ENCODE measurements at regions not wholly inside any gene's neighbourhood (a gene's known extent, or its start where the extent isn't known, plus 50 kb on each side); places are given as distances from the start of the nearest gene placed in this dataset.

GRCh38 chr3:54040476-54040875, 81.9 kb upstream of the CACNA2D3 start:
- TF ChIP-seq GATA3 (IDR thresholded peaks at IDR 0.05; ENCODE audit: low read depth, low read length) (no peak), GATA2 (IDR thresholded peaks at IDR 0.05; ENCODE audit: low read depth, low read length) (no peak)

- TF ChIP-seq GATA2 (IDR thresholded peaks at IDR 0.05; ENCODE audit: low read depth, low read length) (no peak), GATA3 (IDR thresholded peaks at IDR 0.05; ENCODE audit: low read depth, low read length) (no peak)
These were observed 84.0 kb upstream of the CACNA2D3 start for GRCh38 chr3:54038391-54038790.

GRCh38 chr3:54036543-54036942, 85.8 kb upstream of the CACNA2D3 start:
- TF ChIP-seq GATA2 (IDR thresholded peaks at IDR 0.05; ENCODE audit: low read depth, low read length) (no peak), GATA3 (IDR thresholded peaks at IDR 0.05; ENCODE audit: low read depth, low read length) (no peak)

- TF ChIP-seq GATA2 (IDR thresholded peaks at IDR 0.05; ENCODE audit: low read depth, low read length) (no peak), GATA3 (IDR thresholded peaks at IDR 0.05; ENCODE audit: low read depth, low read length) (no peak)
These were observed 87.4 kb upstream of the CACNA2D3 start for GRCh38 chr3:54034971-54035370.

- TF ChIP-seq GATA3 (IDR thresholded peaks at IDR 0.05; ENCODE audit: low read depth, low read length): no peak
- TF ChIP-seq GATA2 (IDR thresholded peaks at IDR 0.05; ENCODE audit: low read depth, low read length): no peak
These were observed 88.6 kb upstream of the CACNA2D3 start for GRCh38 chr3:54033761-54034160.

GRCh38 chr3:54032598-54032997, 89.8 kb upstream of the CACNA2D3 start:
- TF ChIP-seq GATA3 (IDR thresholded peaks at IDR 0.05; ENCODE audit: low read depth, low read length) (no peak), GATA2 (IDR thresholded peaks at IDR 0.05; ENCODE audit: low read depth, low read length) (no peak)

- no peak for TF ChIP-seq GATA2 (IDR thresholded peaks at IDR 0.05; ENCODE audit: low read depth, low read length)
- no peak for TF ChIP-seq GATA3 (IDR thresholded peaks at IDR 0.05; ENCODE audit: low read depth, low read length)
These were observed 94.0 kb upstream of the CACNA2D3 start for GRCh38 chr3:54028372-54028771.

- TF ChIP-seq GATA3 (IDR thresholded peaks at IDR 0.05; ENCODE audit: low read depth, low read length) (no peak), GATA2 (IDR thresholded peaks at IDR 0.05; ENCODE audit: low read depth, low read length) (no peak)
These were observed 95.8 kb upstream of the CACNA2D3 start for GRCh38 chr3:54026543-54026942.

- TF ChIP-seq GATA2 (IDR thresholded peaks at IDR 0.05; ENCODE audit: low read depth, low read length) (no peak), GATA3 (IDR thresholded peaks at IDR 0.05; ENCODE audit: low read depth, low read length) (no peak)
These were observed 101.3 kb upstream of the CACNA2D3 start for GRCh38 chr3:54021071-54021470.

GRCh38 chr3:54020436-54020835, 101.9 kb upstream of the CACNA2D3 start:
- TF ChIP-seq GATA3 (IDR thresholded peaks at IDR 0.05; ENCODE audit: low read depth, low read length) (no peak), GATA2 (IDR thresholded peaks at IDR 0.05; ENCODE audit: low read depth, low read length) (no peak)

- TF ChIP-seq GATA2 (IDR thresholded peaks at IDR 0.05; ENCODE audit: low read depth, low read length): no peak
- TF ChIP-seq GATA3 (IDR thresholded peaks at IDR 0.05; ENCODE audit: low read depth, low read length): no peak
These were observed 108.3 kb upstream of the CACNA2D3 start for GRCh38 chr3:54014067-54014466.

- no peak for TF ChIP-seq GATA3 (IDR thresholded peaks at IDR 0.05; ENCODE audit: low read depth, low read length)
- no peak for TF ChIP-seq GATA2 (IDR thresholded peaks at IDR 0.05; ENCODE audit: low read depth, low read length)
These were observed 113.6 kb upstream of the CACNA2D3 start for GRCh38 chr3:54008744-54009143.

- TF ChIP-seq GATA3 (IDR thresholded peaks at IDR 0.05; ENCODE audit: low read depth, low read length): no peak
- no peak for TF ChIP-seq GATA2 (IDR thresholded peaks at IDR 0.05; ENCODE audit: low read depth, low read length)
These were observed 114.3 kb upstream of the CACNA2D3 start for GRCh38 chr3:54008099-54008498.

GRCh38 chr3:54004335-54004734, 112.7 kb upstream of the SELENOK start:
- no peak for TF ChIP-seq GATA3 (IDR thresholded peaks at IDR 0.05; ENCODE audit: low read depth, low read length)
- no peak for TF ChIP-seq GATA2 (IDR thresholded peaks at IDR 0.05; ENCODE audit: low read depth, low read length)

- TF ChIP-seq GATA3 (IDR thresholded peaks at IDR 0.05; ENCODE audit: low read depth, low read length): no peak
- no peak for TF ChIP-seq GATA2 (IDR thresholded peaks at IDR 0.05; ENCODE audit: low read depth, low read length)
These were observed 111.5 kb upstream of the SELENOK start for GRCh38 chr3:54003136-54003535.

- TF ChIP-seq GATA2 (IDR thresholded peaks at IDR 0.05; ENCODE audit: low read depth, low read length): no peak
- no peak for TF ChIP-seq GATA3 (IDR thresholded peaks at IDR 0.05; ENCODE audit: low read depth, low read length)
These were observed 108.1 kb upstream of the SELENOK start for GRCh38 chr3:53999725-54000124.

Measured in SH-SY5Y (cell line).